ENCODE measurements at regions not wholly inside any gene's neighbourhood (a gene's known extent, or its start where the extent isn't known, plus 50 kb on each side); places are given as distances from the start of the nearest gene placed in this dataset.
"Not testable (repeated sequence)": the region's sequence is repeated elsewhere in the genome, so short reads cannot be mapped to it uniquely, and the experiment has no call there.

GRCh38 chr6:23534351-23534750 lies 591.7 kb upstream of the NRSN1 start:
- H3K27ac ChIP-seq = no peak overlapping the region
- H3K36me3 ChIP-seq (replicated peaks in 1 of 2) = no peaks in the 10 kb centered on the region
- no peak for DNase-seq
- intact Hi-C loops (cut with DNase I) = no loop called here
- no peaks in the 10 kb centered on the region for H3K9me3 ChIP-seq (replicated peaks in 1 of 3)
- H3K4me3 ChIP-seq = no peak overlapping the region
- 38 to 53% (median 43%) methylated on average over 2 of the region's 2 CpGs for WGBS, 4 donors
- TF ChIP-seq POLR2A (IDR thresholded peaks at IDR 0.05) (no peak), CTCF (IDR thresholded peaks at IDR 0.05) (no peak)
- no peaks in the 10 kb centered on the region for H3K27me3 ChIP-seq
- H3K4me1 ChIP-seq (replicated peaks in 1 of 2) = no peaks in the 10 kb centered on the region

- DNase-seq = no peak
- Histone ChIP-seq H3K36me3 (replicated peaks in 1 of 2) (no peaks in the 10 kb centered on the region), H3K4me1 (replicated peaks in 1 of 2) (no peaks in the 10 kb centered on the region), H3K27me3 (no peaks in the 10 kb centered on the region), H3K4me3 (no peak overlapping the region), H3K27ac (no peak overlapping the region), H3K9me3 (replicated peaks in 1 of 3) (no peaks in the 10 kb centered on the region)
- TF ChIP-seq CTCF (IDR thresholded peaks at IDR 0.05) (no peak), POLR2A (IDR thresholded peaks at IDR 0.05) (no peak)
- 87 to 94% (median 92%) methylated on average over 2 of the region's 2 CpGs for WGBS, 4 donors
- intact Hi-C loops (cut with DNase I) = no loop called here
Observed at GRCh38 chr6:23535101-23535500, 590.9 kb upstream of the NRSN1 start.

GRCh38 chr6:23537828-23538227 lies 588.2 kb upstream of the NRSN1 start:
- H3K27ac ChIP-seq = no peak overlapping the region
- H3K4me3 ChIP-seq = no peak overlapping the region
- intact Hi-C loops (cut with DNase I) = no loop called here
- H3K4me1 ChIP-seq (replicated peaks in 1 of 2) = no peaks in the 10 kb centered on the region
- no peaks in the 10 kb centered on the region for H3K36me3 ChIP-seq (replicated peaks in 1 of 2)
- H3K9me3 ChIP-seq (replicated peaks in 1 of 3) = no peaks in the 10 kb centered on the region
- TF ChIP-seq POLR2A (IDR thresholded peaks at IDR 0.05) (no peak), CTCF (IDR thresholded peaks at IDR 0.05) (no peak)
- DNase-seq = no peak
- H3K27me3 ChIP-seq = no peaks in the 10 kb centered on the region

GRCh38 chr6:23547851-23548250 lies 578.2 kb upstream of the NRSN1 start:
- Histone ChIP-seq H3K27ac (no peak overlapping the region), H3K27me3 (no peaks in the 10 kb centered on the region), H3K36me3 (replicated peaks in 1 of 2) (no peaks in the 10 kb centered on the region), H3K9me3 (replicated peaks in 1 of 3) (no peaks in the 10 kb centered on the region), H3K4me3 (no peak overlapping the region), H3K4me1 (replicated peaks in 1 of 2) (no peaks in the 10 kb centered on the region)
- DNase-seq = no peak
- WGBS, 4 donors = 0 to 79% (median 50%) methylated on average over 1 of the region's 1 CpG
- intact Hi-C loops (cut with DNase I) = no loop called here
- no peak for TF ChIP-seq CTCF (IDR thresholded peaks at IDR 0.05)

GRCh38 chr6:23554953-23555352 lies 571.1 kb upstream of the NRSN1 start:
- DNase-seq; H3K36me3 ChIP-seq (replicated peaks in 1 of 2); H3K27ac ChIP-seq; H3K4me1 ChIP-seq (replicated peaks in 1 of 2); H3K4me3 ChIP-seq; H3K27me3 ChIP-seq; intact Hi-C loops (cut with DNase I); H3K9me3 ChIP-seq (replicated peaks in 1 of 3): not testable (repeated sequence)
- 76 to 86% (median 84%) methylated on average over 1 of the region's 1 CpG for WGBS, 4 donors
